GM18861 (cell line): ENCODE measurements at regions not wholly inside any gene's neighbourhood (a gene's known extent, or its start where the extent isn't known, plus 50 kb on each side); places are given as distances from the start of the nearest gene placed in this dataset.
"Not testable (repeated sequence)": the region's sequence is repeated elsewhere in the genome, so short reads cannot be mapped to it uniquely, and the experiment has no call there.

ENCODE experiments used
- ATAC-seq: cut with Tn5 transposase; IDR thresholded peaks from one replicate; pipeline ENCODE4 v1.9.1; 2021; ENCODE audit not compliant: unreplicated experiment

DNA sequence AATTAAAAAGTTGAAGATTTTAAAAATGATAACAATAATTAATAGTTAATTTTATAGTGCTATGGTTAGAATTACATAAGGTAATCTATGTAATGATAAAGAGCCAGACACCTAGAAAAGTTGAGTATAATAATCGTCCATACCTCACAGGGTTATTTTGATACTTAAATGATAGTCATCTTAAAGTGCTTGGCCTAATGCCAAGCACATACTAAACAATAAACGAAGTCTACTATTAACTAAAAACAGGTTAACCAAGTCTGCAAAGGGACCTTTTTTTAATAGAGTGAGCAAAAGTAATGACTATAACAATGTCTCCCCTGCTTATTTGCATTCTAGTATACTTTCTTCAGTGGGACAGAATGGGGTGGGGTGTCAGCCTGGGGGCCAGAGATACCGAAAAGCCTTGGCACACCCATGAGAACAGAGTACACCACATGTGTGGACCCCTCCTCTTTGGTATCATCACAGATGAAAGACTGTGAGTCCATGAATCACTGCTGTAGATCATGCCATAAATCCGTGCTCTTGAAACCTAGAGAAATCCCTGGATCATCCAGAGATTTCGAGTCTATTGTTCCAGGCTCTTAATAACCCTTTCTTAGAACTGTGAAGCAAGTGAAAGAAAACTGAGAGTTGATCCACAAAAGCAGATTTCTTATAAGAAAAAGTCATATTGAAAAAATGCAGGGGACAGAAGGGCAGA, 249.5 kb downstream of the PRELID2 start:
- ATAC-seq = no peak

- ATAC-seq = no peak
Observed at GRCh38 chr5:145579301-145579700, 255.8 kb downstream of the PRELID2 start.

DNA sequence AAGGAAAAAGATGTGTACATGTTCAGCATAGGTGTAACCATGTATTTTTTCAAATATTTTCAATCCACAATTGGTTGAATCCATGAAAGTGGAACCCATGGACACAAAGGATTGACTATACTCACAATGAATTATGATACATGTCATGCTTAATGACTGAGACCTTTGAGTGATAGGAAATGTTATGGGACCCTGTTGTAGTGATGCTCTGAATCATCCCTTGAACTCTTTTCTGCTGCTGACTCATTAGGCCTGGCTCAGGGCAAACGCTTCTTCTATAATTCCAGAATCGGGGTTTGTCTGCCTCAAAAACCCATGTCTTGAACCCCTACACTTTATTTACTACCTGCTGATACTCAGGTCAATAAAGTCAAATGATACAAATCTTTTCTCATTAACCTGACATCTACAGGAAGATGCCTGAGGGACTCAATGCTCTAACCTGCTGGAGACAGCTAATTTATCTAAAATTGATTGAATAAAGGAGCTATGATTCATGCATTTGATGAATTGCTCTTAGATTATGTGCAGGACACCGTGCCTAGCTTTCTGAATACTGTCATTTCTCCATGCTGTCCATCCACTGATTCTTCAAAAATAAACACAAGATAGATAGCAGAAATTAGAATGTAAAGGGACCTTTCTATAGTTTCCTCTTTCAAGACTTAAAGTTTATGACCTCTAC, 260.1 kb downstream of the PRELID2 start:
- no peak for ATAC-seq

DNA sequence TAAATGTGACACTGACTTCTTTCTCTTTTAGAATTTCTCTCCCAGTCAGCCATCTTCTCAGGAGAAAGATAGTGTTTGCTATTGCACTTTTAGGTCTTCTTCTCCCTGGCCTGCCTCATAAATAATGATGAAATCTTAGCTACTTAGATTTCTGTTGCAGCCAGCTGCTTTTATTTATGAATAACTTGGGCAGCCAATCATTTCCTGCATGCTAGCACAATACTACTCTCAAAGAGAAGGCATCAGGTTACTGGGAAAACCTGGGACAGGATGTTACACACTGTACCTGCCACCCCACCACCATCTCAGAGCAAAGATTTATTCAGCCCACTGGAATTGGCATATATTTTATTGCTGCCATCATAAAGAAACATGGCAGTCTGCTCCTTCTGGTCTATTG, 266.6 kb downstream of the PRELID2 start:
- ATAC-seq = no peak

DNA sequence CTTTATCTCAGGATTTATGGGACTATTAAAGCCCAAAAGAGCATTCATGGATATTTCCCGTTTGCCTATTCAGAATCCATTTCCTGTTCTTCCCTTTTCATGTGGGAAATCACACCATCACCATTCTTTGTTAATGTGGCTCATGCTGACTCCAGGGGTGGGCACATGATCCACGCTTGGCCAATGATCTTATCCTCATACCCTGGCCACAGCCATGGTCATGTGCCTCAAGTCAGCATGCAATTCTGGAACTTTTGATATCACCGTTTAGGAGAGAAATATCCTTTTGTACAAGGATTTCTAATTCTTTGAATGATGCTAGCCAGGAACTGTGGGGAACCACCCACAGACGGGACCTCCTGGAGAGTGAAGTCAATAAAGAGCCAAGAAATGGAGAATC, 272.2 kb downstream of the PRELID2 start:
- ATAC-seq = no peak

- ATAC-seq = no peak
Observed at GRCh38 chr5:145558288-145558687, 276.9 kb downstream of the PRELID2 start.

- no peak for ATAC-seq
Observed at GRCh38 chr5:145557345-145557744, 277.8 kb downstream of the PRELID2 start.

DNA sequence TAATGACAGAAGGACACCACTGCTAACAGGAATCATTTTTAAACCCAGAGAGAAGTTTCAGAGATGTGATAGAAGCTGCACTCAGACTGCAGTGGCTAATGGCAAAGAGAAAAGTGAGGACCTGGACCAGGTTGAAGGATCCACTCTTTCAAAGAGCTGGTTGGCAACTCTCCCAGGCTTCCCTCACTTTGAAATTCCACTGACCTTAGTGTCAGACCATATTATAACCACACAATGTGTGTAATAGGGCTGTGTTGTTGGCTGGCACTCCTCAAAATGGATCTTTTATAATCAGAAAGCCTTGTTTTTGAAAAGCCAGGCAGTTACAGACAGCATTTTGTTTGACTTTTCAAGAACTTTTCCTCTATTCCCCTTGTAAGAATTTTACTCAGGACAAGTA, 280.7 kb downstream of the PRELID2 start:
- ATAC-seq = no peak

DNA sequence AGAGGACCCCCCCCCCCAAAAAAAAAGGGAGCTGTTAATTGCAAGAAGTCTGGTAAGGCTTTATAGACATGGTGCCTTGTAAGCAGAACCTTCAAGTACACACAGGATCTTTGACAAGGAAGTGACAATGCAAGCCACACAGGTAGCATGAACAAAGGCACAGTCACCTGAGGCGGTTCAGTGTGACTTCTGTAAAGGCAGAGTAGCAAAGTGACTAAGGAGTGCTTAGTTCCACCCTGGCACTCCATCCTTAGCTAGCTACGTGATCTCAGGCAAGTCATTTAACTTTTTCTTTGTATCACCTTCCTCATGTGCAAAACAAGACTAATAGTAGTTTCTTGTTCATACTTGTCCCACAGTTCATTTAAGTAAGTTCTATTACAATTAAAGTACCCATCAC, 282.0 kb downstream of the PRELID2 start:
- ATAC-seq = no peak

- ATAC-seq = no peak
Observed at GRCh38 chr5:145551714-145552113, 283.4 kb downstream of the PRELID2 start.

DNA sequence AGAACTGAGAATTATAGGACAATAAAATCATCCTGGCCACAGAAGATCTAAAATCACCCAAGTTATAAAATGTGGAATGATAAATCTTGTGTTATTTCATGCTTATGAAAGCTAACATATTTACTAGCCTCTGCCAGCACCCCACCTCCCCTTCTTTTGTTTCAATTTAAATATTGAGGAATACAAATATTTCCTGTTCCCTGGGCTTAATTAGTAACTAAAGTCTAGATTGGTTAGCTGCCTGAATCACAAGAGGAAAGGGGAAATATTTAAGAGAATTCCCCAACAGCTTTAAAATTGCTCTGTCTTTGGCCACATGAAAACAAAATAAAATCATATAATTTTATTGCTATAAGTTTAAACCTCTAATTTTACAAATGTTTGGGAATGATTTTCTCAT, 287.0 kb downstream of the PRELID2 start:
- ATAC-seq = no peak

- no peak for ATAC-seq
Observed at GRCh38 chr5:145544401-145544800, 290.7 kb downstream of the PRELID2 start.

DNA sequence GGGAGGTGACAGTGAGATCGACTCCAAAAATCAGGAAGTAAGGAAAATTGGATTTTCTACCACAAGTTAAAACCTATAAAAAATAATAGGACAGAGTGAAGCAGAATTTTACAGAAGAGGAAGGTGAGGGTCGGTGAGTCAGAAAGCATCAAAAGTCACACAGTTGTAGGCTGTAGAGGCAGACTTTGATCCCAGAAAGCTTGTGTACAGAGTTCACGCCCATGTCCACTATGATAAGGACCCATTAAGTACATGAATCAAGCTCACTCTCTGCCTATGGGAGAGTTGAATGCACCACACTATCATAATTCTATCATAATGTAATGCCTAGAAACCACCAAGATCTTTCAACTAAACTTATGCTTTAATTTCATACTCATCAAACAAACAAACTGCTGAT, 291.2 kb downstream of the PRELID2 start:
- ATAC-seq = no peak

- ATAC-seq = no peak
Observed at GRCh38 chr5:145540375-145540774, 294.8 kb downstream of the PRELID2 start.

DNA sequence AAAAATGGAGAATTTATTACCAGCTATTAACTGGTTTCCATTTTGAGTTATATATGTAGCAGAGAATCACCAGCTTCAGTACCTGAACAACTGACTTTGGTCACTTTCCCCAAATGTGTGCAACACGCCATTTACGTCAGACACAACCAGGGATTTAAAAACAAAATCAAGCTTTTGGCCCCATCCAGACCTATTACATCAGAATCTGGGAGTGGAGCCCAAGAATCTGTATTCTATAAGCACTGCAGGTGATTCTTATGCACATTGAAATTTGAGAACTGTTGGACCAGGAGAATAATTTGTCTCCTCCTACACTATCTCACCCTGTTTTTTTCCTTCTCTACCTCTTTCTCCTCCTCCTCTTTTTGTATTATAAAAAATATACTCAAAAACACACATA, 295.9 kb downstream of the PRELID2 start:
- no peak for ATAC-seq

DNA sequence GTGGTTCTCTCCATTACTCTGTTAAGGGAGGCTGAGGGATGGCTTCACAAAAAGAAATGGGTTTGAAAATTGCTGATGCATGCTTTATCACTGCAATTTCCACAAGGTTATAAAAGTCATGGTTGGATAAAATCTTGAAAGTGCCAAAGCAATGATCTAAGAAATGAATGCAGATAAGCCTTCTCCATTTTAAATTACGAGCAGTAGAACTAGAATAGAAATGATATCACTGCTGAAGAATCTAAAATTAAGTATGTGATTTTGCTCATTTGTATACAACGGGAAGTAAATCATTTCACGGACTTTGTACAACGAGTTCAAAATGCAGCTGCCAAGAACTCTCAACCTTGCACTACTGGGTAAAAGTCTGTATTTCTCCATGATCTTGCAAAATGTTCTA, 299.0 kb downstream of the PRELID2 start:
- no peak for ATAC-seq

GRCh38 chr5:145531038-145531734, 304.0 kb downstream of the PRELID2 start:
- no peak for ATAC-seq

GRCh38 chr5:145521523-145521922, 313.6 kb downstream of the PRELID2 start:
- ATAC-seq = no peak

- ATAC-seq = no peak
Observed at GRCh38 chr5:145521066-145521465, 314.1 kb downstream of the PRELID2 start.

- ATAC-seq = no peak
Observed at GRCh38 chr5:145520335-145520734, 314.8 kb downstream of the PRELID2 start.

GRCh38 chr5:145517588-145517987, 317.6 kb downstream of the PRELID2 start:
- not testable (repeated sequence) for ATAC-seq

DNA sequence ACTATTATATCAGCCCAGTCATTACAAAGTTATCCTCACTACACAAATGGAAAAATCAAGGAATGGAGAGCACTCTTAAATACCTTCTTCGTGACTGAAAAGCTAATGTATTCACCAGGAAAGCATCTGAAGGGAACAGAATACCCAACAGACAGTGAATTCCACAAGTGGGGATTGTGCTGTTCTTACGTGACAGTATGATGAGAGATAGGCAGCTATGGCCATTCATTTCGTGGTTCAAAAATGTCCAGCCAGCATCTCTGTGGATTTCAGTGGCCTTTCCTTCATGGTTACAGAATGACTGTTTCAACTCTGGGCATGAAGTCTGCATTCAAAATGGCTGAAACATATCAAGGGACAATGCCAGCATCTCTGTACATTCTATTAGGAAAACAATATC, 323.8 kb downstream of the PRELID2 start:
- ATAC-seq = no peak
